Iris pigment epithelial cell (primary cell): ENCODE measurements at regions not wholly inside any gene's neighbourhood (a gene's known extent, or its start where the extent isn't known, plus 50 kb on each side); places are given as distances from the start of the nearest gene placed in this dataset.
"Not testable (repeated sequence)": the region's sequence is repeated elsewhere in the genome, so short reads cannot be mapped to it uniquely, and the experiment has no call there.

Experiments
- DNase-seq: peaks from one replicate; pipeline ENCODE4 v3.0.0-alpha.2; 2011; ENCODE audit warnings: low read depth

DNA sequence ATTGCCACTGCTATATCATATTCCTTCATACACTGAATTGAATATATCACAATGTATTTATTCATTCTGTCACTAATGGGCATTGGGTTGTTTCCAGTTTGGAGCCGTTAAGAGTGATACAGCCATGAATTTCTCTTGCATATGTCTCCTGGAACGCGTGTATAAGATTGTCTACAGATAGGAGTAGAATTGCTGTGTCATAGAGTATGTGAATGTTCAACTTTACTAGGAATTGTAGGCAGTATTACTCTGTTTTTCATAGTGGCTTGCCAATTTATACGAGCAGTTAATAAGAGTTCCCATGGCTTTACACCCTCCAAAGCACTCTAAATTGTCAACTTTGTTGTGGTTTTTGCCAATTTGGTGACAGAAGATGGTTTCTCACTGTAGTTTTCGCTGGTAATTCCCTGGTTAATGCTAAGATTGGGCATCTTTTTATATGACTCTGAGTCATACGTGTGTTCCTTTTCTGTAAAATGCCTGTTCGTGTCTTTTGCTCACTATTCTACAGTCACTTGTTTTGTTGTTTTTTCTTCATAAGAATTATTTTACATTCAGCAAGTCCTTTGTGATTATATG lies 136.1 kb upstream of the LIPC start:
- no peak for DNase-seq

GRCh38 chr15:58296276-58296675 lies 135.5 kb upstream of the LIPC start:
- DNase-seq, result no peak

GRCh38 chr15:58297639-58298038 lies 134.2 kb upstream of the LIPC start:
- no peak for DNase-seq

- DNase-seq, result peak; percentile 82
Measured at GRCh38 chr15:58298879-58299850, 132.6 kb upstream of the LIPC start.

DNA sequence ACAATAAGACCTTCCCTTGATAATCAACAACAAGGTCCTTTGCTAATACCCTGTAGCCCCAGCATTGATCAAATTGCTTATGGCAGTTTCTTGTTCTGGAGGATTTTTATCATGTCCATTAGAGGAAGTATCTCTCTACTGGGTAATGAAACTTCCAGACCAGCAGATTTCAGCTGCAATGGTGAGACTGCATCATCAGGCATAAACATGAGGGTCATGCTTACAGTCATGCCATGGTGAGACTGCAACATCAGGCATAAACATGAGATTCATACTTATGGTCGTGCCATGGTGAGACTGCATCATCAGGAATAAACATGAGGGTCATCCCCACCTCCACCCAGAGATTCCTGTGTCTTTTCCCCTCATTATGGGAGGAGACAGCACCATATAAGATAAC lies 129.0 kb upstream of the LIPC start:
- no peak for DNase-seq

- no peak for DNase-seq
Measured at GRCh38 chr15:58303236-58303635, 128.6 kb upstream of the LIPC start.

DNA sequence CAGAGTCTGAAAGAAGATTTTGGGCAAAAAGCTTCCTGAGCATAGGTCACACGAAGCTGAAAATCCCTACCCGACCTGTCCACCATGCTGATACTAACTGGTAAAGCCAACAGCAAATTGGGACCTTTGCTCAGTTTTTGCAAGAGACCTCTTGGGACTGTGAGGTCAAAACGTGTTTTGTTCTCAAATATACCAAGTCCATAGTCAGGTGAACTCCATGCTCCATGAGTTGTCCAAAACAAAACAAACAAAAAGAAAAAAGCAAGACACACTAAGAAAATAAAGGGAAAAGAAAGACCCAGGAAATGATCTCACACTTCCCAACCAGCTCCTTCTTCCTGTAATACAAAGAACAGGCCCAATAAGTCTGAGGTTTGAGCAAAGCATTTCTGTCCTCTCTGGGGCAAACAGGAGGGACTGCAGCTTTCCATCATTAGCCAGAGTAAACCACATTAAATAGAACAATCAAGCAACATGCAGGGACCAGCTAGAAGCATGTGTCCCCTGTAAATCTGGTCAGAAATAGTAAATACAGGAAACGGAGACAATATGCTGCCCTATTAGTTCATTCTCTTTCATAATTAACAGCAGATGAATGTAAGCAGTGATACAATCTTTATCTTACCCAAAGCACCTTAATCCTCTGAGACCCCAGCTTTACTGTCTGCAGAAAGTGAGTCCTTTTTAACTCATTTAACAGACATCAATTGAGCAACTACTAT lies 125.0 kb upstream of the LIPC start:
- DNase-seq, result peak; percentile 20

DNA sequence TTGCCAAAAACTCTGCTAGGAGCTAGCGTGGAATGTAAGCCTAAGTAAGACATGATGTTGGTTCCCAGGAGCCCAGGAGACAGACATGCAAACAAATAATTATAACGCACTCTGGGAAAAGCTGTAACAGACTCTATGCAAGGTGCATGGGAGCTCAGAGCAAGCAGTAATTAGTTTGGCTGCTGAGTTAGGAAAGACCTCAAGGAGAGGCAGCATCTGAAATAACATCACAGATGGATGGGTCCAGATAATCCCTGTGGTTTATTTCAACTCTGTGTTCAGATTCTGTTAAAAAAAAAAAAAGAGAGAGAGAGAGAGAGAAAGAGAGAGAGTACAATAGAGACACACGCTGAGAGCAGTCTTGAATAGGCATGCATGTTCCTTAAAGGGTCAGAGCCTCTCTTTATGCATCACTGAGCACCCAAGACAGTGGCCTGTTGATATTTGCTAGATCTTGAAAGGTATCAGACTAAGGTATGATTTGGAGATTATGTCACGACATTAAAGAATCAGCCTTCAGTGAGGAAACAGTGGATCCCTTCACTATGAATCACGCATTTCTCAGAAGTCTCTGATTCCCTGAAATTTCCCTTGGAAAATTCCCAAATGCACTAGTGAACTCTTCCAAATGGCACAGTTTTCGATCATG lies 124.4 kb upstream of the LIPC start:
- DNase-seq, result peak; percentile 65

DNA sequence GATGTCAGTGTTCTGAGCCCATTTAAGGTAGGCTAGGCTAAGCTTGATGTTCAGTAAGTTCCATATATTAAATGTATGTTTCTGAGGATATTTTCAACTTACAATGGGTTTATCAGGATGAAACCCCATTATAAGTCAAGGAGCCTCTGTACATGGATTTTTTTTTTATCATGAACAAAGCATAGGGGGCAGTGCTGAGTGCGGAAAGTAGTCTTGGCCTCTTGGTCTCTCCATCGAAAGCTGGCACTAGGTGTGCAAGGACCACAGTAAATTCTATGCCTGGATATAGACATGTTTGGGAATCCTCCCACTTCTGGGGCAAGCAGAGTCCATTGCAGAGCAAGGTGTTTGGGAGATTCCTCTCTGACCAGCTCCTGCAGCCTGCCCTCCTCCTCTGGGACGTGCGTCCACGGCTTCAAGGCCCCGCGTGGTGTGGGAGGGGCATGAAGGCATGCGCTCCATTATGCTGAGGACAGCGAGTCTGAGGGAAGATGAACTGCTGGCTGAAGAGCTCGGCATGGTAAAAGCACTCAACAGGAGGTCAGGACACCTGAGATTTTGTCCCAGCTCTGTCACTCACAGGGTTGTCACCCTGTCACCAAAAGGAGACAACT lies 122.9 kb upstream of the LIPC start:
- no peak for DNase-seq

DNA sequence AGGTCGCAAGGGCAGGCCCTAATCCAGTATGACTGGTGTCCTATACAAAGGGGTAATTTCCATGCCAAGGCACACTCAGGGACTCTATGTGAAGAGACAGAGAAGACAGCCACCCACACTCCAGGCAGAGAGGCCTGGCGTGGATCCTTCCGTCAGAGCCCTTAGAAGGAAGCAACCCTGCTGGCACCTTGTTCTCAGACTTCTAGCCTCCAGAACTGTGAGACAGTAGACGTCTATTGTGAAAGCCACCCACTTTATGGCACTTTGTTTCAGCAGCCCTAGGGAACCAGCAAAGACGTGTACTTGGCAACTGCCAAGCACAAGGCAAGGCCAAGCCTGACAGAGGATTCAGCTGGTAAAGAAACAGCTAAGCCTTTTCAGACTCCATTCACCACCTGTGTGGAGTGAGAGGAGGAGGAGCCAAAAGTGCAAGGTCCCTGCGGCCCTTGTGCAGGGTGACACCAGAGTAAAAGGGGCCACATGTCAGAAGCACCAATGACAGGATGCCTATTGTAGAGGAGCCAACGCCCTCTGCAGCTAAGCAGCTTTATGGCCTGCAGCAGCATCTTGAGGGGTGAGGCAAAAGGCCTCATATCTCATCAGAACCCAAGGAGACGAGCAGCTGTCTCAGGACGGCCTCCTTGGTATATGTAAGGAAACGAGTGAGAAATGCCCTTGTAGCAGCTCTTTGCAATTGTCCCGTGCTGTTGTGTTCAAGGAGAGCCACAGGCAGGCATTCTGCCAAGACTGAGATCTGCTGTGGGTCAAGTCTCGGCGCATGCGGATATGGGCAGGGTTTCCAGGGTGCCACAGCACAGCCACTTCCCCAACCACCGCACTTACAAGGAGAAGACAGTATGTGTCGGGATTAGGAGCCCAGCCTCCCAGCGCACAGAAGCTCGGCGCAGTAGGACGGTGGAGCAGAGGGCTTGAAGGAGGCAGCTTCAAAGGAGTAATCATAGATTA lies 121.5 kb upstream of the LIPC start:
- no peak for DNase-seq

DNA sequence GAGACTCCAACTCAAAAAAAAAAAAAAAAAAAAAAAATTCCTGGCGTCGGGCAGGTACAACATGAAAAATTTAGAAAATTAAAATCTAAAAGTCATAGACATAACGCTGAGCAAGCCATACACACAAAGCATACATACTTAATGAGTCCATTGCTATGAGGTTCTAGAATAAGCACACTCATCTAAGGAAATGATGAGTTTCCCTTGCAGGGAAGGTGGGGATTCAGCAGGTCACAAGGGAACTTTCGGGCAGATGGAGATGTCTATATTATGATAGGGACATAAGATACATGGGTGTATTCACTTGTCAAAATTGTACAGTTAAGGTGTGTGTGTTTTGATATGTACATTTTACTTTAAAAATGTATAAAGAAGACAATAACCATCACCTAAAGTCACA lies 120.2 kb upstream of the LIPC start:
- DNase-seq, result no peak

DNA sequence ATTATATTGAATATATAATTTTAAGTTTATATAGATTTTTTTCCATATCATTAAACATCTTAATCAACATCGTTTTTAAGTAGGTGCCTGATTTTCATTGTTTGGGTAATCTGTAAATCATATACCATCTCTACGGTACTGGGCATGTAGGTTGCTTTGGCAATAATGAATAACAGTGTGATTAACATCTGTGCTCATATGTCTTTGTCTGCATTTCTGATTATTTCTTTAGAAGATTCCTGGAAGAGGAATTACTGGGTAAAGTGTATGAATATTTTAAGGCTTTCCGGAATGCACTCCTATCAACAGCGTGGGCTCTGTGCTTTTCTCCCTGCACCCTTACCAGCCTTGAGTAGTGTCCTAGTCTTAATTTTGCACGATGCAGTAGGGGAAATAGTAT lies 119.8 kb upstream of the LIPC start:
- no peak for DNase-seq

- no peak for DNase-seq
Measured at GRCh38 chr15:58313304-58313703, 118.5 kb upstream of the LIPC start.

GRCh38 chr15:58313810-58314592 lies 117.8 kb upstream of the LIPC start:
- DNase-seq, result no peak

- no peak for DNase-seq
Measured at GRCh38 chr15:58314593-58315216, 117.1 kb upstream of the LIPC start.

DNA sequence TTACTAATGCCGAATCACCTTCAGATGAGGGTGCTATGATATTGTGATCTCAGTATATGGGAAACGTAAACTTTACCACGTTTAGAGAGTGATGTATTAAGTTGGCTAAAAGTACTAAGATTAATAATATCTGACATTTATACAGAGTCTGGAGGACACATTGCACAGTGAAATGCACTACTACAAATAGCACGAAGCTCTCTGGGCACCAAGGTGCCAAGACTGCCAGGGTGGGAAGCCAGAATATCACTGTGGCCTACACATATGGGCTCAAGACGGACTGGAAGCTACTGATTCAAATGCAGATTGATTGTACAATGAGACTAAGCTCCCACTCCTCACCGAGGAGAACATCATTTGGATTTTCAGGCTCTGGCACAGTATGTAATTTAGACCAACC lies 113.3 kb upstream of the LIPC start:
- no peak for DNase-seq

- no peak for DNase-seq
Measured at GRCh38 chr15:58321034-58321433, 110.8 kb upstream of the LIPC start.

- no peak for DNase-seq
Measured at GRCh38 chr15:58322253-58322652, 109.5 kb upstream of the LIPC start.

DNA sequence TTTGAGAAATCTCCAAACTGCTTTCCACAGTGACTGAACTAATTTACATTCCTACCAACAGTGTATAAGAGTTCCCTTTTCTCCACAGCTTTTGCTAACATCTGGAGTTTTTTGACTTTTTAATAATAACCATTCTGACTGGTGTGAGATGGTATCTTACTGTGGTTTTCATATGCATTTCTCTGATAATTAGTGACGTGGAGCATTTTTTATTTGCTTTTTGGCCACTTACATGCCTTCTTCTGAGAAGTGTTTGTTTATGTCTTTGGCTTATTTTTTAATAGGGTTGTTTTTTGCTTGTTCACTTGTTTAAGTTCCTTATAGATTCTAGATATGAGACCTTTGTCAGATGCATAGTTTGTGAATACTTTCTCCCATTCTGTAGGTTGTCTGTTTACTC lies 108.5 kb upstream of the LIPC start:
- DNase-seq, result not testable (repeated sequence)
